ENCODE measurements at regions not wholly inside any gene's neighbourhood (a gene's known extent, or its start where the extent isn't known, plus 50 kb on each side); places are given as distances from the start of the nearest gene placed in this dataset.
"Not testable (repeated sequence)": the region's sequence is repeated elsewhere in the genome, so short reads cannot be mapped to it uniquely, and the experiment has no call there.

- Mint-ChIP-seq H3K4me1 (ENCODE audit: low read depth) (no peaks in the 10 kb centered on the region), H3K36me3 (ENCODE audit: insufficient read depth) (no peaks in the 10 kb centered on the region), H3K4me3 (ENCODE audit: low read depth) (no peak overlapping the region), H3K27ac (no peak overlapping the region), H3K9me3 (ENCODE audit: low read depth) (no peaks in the 10 kb centered on the region), H3K27me3 (no peaks in the 10 kb centered on the region)
- no peak for DNase-seq (ENCODE audit: low spot score, unreplicated experiment)
- TF ChIP-seq CTCF (IDR thresholded peaks at IDR 0.05; ENCODE audit: unreplicated experiment), result no peak
Measured at GRCh38 chr5:18523380-18523779, 889.1 kb downstream of the TAF11L14 start.

DNA sequence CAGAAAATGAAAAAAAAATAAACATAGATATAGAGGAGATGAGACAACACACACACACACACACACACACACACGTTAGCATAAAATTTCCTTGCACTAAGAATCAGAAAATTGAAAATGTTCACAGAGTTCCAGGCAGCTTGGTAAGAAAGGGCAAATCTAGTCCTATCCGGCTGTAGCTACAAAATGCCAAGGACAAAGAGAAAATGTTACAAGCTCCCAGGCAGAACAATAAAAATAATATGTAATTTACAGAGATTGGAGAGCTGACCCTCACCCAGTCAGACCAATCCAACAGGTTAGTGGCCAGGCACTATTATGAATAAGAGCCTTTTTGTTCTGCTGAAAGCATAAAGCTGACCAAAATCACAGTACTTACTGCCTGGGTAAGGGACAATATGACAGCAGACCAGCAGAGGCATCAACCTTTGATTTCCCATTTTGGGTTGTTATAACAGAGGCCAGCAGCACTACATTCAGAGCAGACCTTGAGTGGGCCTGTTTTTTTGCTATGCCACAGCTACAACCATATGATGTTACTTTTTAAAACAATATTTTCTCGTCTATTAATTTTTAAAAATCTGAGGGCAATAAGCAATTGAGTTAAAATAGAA, 892.6 kb downstream of the TAF11L14 start:
- H3K27ac Mint-ChIP-seq, result no peak overlapping the region
- peak; percentile 13 for TF ChIP-seq CTCF (IDR thresholded peaks at IDR 0.05; ENCODE audit: unreplicated experiment)
- DNase-seq (ENCODE audit: low spot score, unreplicated experiment), result no peak
- no peaks in the 10 kb centered on the region for H3K27me3 Mint-ChIP-seq
- H3K9me3 Mint-ChIP-seq (ENCODE audit: low read depth), result no peaks in the 10 kb centered on the region
- no peaks in the 10 kb centered on the region for H3K36me3 Mint-ChIP-seq (ENCODE audit: insufficient read depth)
- H3K4me3 Mint-ChIP-seq (ENCODE audit: low read depth), result no peak overlapping the region
- H3K4me1 Mint-ChIP-seq (ENCODE audit: low read depth), result peaks cover 6% of the 10 kb centered on the region

GRCh38 chr5:18533137-18533536, 898.9 kb downstream of the TAF11L14 start:
- H3K4me3 Mint-ChIP-seq (ENCODE audit: low read depth), result no peak overlapping the region
- peaks cover 18% of the 10 kb centered on the region for H3K27me3 Mint-ChIP-seq
- no peak overlapping the region for H3K27ac Mint-ChIP-seq
- no peak for DNase-seq (ENCODE audit: low spot score, unreplicated experiment)
- peaks cover 6% of the 10 kb centered on the region for H3K4me1 Mint-ChIP-seq (ENCODE audit: low read depth)
- no peaks in the 10 kb centered on the region for H3K36me3 Mint-ChIP-seq (ENCODE audit: insufficient read depth)
- no peaks in the 10 kb centered on the region for H3K9me3 Mint-ChIP-seq (ENCODE audit: low read depth)
- no peak for TF ChIP-seq CTCF (IDR thresholded peaks at IDR 0.05; ENCODE audit: unreplicated experiment)

GRCh38 chr5:18534119-18534518, 899.9 kb downstream of the TAF11L14 start:
- H3K4me1 Mint-ChIP-seq (ENCODE audit: low read depth), result peaks cover 2% of the 10 kb centered on the region
- DNase-seq (ENCODE audit: low spot score, unreplicated experiment), result no peak
- no peak for TF ChIP-seq CTCF (IDR thresholded peaks at IDR 0.05; ENCODE audit: unreplicated experiment)
- no peak overlapping the region for H3K27ac Mint-ChIP-seq
- H3K36me3 Mint-ChIP-seq (ENCODE audit: insufficient read depth), result no peaks in the 10 kb centered on the region
- H3K27me3 Mint-ChIP-seq, result peaks cover 20% of the 10 kb centered on the region
- H3K9me3 Mint-ChIP-seq (ENCODE audit: low read depth), result no peaks in the 10 kb centered on the region
- H3K4me3 Mint-ChIP-seq (ENCODE audit: low read depth), result no peak overlapping the region

- not testable (repeated sequence) for H3K4me1 Mint-ChIP-seq (ENCODE audit: low read depth); H3K4me3 Mint-ChIP-seq (ENCODE audit: low read depth); H3K27ac Mint-ChIP-seq; H3K9me3 Mint-ChIP-seq (ENCODE audit: low read depth); H3K36me3 Mint-ChIP-seq (ENCODE audit: insufficient read depth); DNase-seq (ENCODE audit: low spot score, unreplicated experiment)
- peaks cover 29% of the 10 kb centered on the region for H3K27me3 Mint-ChIP-seq
Measured at GRCh38 chr5:18535753-18536152, 901.5 kb downstream of the TAF11L14 start.

DNA sequence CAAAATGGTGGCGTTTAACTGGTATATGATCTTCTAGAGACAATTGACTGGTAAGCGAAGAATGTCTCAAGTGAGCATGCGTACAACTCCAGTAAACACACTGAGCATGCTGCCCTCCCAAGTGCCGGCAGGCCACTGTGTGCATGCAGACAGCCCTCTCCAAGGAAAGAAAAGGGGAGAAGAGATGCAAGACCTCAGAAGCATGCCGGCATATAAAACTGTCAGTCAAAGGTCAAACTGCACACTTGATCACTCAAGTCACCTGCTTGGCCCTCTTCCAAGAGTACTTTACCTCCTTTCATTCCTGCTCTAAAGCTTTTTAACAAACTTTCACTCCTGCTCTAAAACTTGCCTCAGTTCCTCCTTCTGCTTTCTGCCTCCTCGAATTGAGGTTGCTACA, 910.2 kb downstream of the TAF11L14 start:
- H3K36me3 Mint-ChIP-seq (ENCODE audit: insufficient read depth), result no peaks in the 10 kb centered on the region
- H3K27me3 Mint-ChIP-seq, result peaks cover 6% of the 10 kb centered on the region
- no peak overlapping the region for H3K4me3 Mint-ChIP-seq (ENCODE audit: low read depth)
- no peaks in the 10 kb centered on the region for H3K4me1 Mint-ChIP-seq (ENCODE audit: low read depth)
- peaks cover 7% of the 10 kb centered on the region for H3K9me3 Mint-ChIP-seq (ENCODE audit: low read depth)
- TF ChIP-seq CTCF (IDR thresholded peaks at IDR 0.05; ENCODE audit: unreplicated experiment), result no peak
- no peak for DNase-seq (ENCODE audit: low spot score, unreplicated experiment)
- H3K27ac Mint-ChIP-seq, result no peak overlapping the region

Measured in progenitor cell of endocrine pancreas (in vitro differentiated cells).